Coronary artery (tissue), 2 donors: ENCODE measurements at regions not wholly inside any gene's neighbourhood (a gene's known extent, or its start where the extent isn't known, plus 50 kb on each side); places are given as distances from the start of the nearest gene placed in this dataset.

ENCODE experiments used
- DNase-seq: peaks from one replicate; pipeline ENCODE4 v3.0.0-alpha.2; 2017; ENCODE audit warnings: low spot score
- H3K27ac ChIP-seq, 2 donors: fragments of 200-600 bp; sonication (generic); one replicate each; pipeline ENCODE4 v1.5.1; 2016 to 2019
- H3K4me3 ChIP-seq: fragments of 200-600 bp; sonication (generic); 2 replicates; pipeline ENCODE4 v1.5.1; 2016; ENCODE audit warnings: mild to moderate bottlenecking, moderate library complexity
- CTCF ChIP-seq: fragments of 200-600 bp; sonication (generic); IDR thresholded peaks from one replicate; pipeline ENCODE4 v1.5.1; 2019; ENCODE audit warnings: antibody characterized with exemption

DNA sequence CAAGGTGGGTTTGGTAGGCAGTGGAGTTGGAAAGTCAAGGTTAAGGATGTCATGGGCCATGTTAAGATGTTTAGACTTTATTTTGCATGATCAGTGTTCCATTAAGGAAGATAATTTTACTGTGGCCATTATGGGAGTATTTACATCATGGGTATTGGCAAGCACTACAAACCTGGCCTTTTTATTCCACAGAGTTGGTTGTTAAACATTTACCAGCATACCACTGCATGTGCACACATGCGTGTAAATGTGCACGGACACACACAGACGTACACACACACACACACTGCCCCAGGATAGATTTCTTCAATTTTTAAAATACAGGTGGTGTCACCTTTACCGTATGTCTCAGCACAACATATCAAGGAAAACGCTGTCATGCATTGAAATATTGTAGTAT, 51.4 kb upstream of the ITGA6 start:
- no peak overlapping the region for H3K27ac ChIP-seq
- DNase-seq = no peak
- TF ChIP-seq CTCF = no peak
- no peak overlapping the region for H3K4me3 ChIP-seq

DNA sequence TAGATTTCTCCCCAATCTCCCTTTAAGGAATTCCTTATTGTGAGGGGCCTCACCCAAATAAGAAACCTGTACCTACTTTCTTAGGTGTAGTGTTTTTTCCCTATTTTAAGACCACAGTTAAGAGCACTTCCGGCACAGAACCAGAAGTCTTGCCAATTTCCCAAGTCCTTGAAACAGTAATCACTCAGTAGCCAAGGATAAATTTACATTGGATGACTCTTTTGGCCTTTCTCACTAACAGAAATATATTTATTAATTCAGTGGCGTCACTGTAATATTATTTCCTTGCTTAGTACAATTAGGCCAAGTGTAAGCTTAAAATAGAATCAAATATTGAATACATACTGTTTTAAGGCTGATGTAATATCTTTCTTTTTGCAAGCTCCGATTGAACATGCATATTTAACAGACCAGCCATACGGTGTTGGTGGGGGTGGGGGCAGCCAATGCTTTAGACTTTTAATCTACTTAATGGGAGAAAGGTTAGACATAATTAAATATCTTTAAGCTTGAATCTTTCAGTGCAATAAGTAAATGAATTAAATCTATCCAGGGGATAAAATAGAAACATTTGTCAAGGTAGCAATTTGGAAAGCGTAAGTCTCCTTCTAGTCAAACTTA, 50.8 kb upstream of the ITGA6 start:
- DNase-seq = no peak
- Histone ChIP-seq H3K4me3 (no peak overlapping the region), H3K27ac (no peak overlapping the region)
- no peak for TF ChIP-seq CTCF

GRCh38 chr2:172377408-172377807, 50.0 kb upstream of the ITGA6 start:
- TF ChIP-seq CTCF = no peak
- no peak overlapping the region for H3K27ac ChIP-seq
- H3K4me3 ChIP-seq = no peak overlapping the region
- DNase-seq = no peak
